H1 (cell line): ENCODE measurements at regions not wholly inside any gene's neighbourhood (a gene's known extent, or its start where the extent isn't known, plus 50 kb on each side); places are given as distances from the start of the nearest gene placed in this dataset.

ENCODE experiments used
- CTCF ChIA-PET: fragments of 300-600 bp; sonication (Branson Sonifier 250); formaldehyde crosslinking; loops from one replicate; lab custom pipeline; 2021; ENCODE audit not compliant: partially characterized antibody; lab: Charles Lee
- POLR2A ChIA-PET: fragments of 300-600 bp; sonication (Branson Sonifier 250); formaldehyde crosslinking; loops from one replicate; lab custom pipeline; 2021; ENCODE audit warnings: inconsistent platforms; ENCODE audit not compliant: partially characterized antibody; lab: Charles Lee
- DNase-seq, 2 experiments: peaks; one replicate each; pipeline versions ENCODE4 v3.0.0 to v3.0.0-alpha.2; 2010 to 2022; ENCODE audit warnings: low spot score in 2 of 2, low read depth in 1 of 2, mixed read lengths in 1 of 2
- FAIRE-seq: peaks from 2 replicates; lab custom pipeline; 2011; peaks lifted over from hg19 to GRCh38; lab: Jason Lieb, UNC
- H2AFZ ChIP-seq: 2 replicates; pipeline ENCODE4 v1.8.1; 2012; ENCODE audit warnings: low read length, inconsistent platforms
- H2AK5ac ChIP-seq: 2 replicates; pipeline ENCODE4 v1.6.1; 2013; ENCODE audit warnings: low read depth, low read length
- H2BK120ac ChIP-seq: replicated peaks from 2 replicates; pipeline ENCODE3; 2013; ENCODE audit warnings: low read depth, low read length, inconsistent platforms
- H2BK12ac ChIP-seq: 2 replicates; pipeline ENCODE4 v1.6.1; 2013; ENCODE audit warnings: low read depth, low read length
- H2BK15ac ChIP-seq: 2 replicates; pipeline ENCODE4 v1.6.1; 2013; ENCODE audit warnings: low read length
- H2BK20ac ChIP-seq: 2 replicates; pipeline ENCODE4 v1.6.1; 2013; ENCODE audit warnings: low read length
- H2BK5ac ChIP-seq: 2 replicates; pipeline ENCODE4 v1.6.1; 2013; ENCODE audit warnings: low read depth, low read length
- H3K14ac ChIP-seq: 2 replicates; pipeline ENCODE4 v1.6.1; 2013; ENCODE audit warnings: inconsistent platforms; ENCODE audit not compliant: insufficient read length
- H3K18ac ChIP-seq: 2 replicates; pipeline ENCODE4 v1.6.1; 2013; ENCODE audit warnings: low read length; ENCODE audit errors: extremely low read depth
- H3K23ac ChIP-seq: 2 replicates; pipeline ENCODE4 v1.6.1; 2013; ENCODE audit warnings: inconsistent platforms; ENCODE audit not compliant: insufficient read length
- H3K23me2 ChIP-seq: 2 replicates; pipeline ENCODE4 v1.6.1; 2013; ENCODE audit warnings: low read depth, low read length
- H3K27ac ChIP-seq: 2 replicates; pipeline ENCODE4 v1.6.1; 2011; ENCODE audit warnings: low read depth, low read length, inconsistent platforms
- H3K27me3 ChIP-seq, 4 experiments: replicated peaks in 1 of 4; 1 replicate in 1 of 4; 2 replicates in 3 of 4; pipeline versions ENCODE4 v1.6.1 to v1.8.1; 2011 to 2013; ENCODE audit warnings: low read length in 3 of 4, mild to moderate bottlenecking in 3 of 4, inconsistent platforms in 2 of 4, mixed read lengths in 2 of 4, moderate library complexity in 1 of 4; ENCODE audit not compliant: control insufficient read depth in 3 of 4, insufficient read depth in 3 of 4; ENCODE audit errors: extremely low read depth in 1 of 4
- H3K36me3 ChIP-seq, 4 experiments: 2 replicates each; pipeline versions ENCODE4 v1.6.1 to v1.8.1; 2011 to 2013; ENCODE audit warnings: mild to moderate bottlenecking in 4 of 4, low read length in 3 of 4, moderate library complexity in 2 of 4, control low read depth in 1 of 4, inconsistent platforms in 1 of 4; ENCODE audit not compliant: insufficient read depth in 4 of 4, control insufficient read depth in 2 of 4
- H3K4ac ChIP-seq: replicated peaks from 2 replicates; pipeline ENCODE3; 2013; ENCODE audit warnings: low read length, low read depth, mixed read lengths, inconsistent platforms; ENCODE audit not compliant: insufficient read length
- H3K4me1 ChIP-seq, 4 experiments: replicated peaks in 1 of 4; 1 replicate in 1 of 4; 2 replicates in 3 of 4; pipeline versions ENCODE4 v1.6.1 to v1.8.1; 2011 to 2013; ENCODE audit warnings: low read length in 3 of 4, inconsistent platforms in 2 of 4, mixed read lengths in 1 of 4; ENCODE audit not compliant: insufficient read depth in 4 of 4, control insufficient read depth in 3 of 4
- H3K4me2 ChIP-seq, 2 experiments: 2 replicates each; pipeline versions ENCODE4 v1.6.1 to v1.8.1; 2011 to 2013; ENCODE audit warnings: low read depth in 2 of 2, low read length in 2 of 2, control low read depth in 1 of 2, inconsistent platforms in 1 of 2, mild to moderate bottlenecking in 1 of 2; ENCODE audit not compliant: insufficient read depth in 1 of 2
- H3K4me3 ChIP-seq, 4 experiments: fragments of 200-600, 300-600 bp in 1 of 4; sonication (generic), shearing (Covaris generic), sonication (Bioruptor Twin) in 1 of 4; 2 replicates each; pipeline versions ENCODE4 v1.5.1 to v1.8.1; 2011 to 2016; ENCODE audit warnings: low read length in 4 of 4, low read depth in 3 of 4, control low read depth in 2 of 4, inconsistent platforms in 2 of 4, mild to moderate bottlenecking in 2 of 4, mixed read lengths in 1 of 4, moderate library complexity in 1 of 4; ENCODE audit not compliant: insufficient read depth in 2 of 4; ENCODE audit errors: extremely low read depth in 1 of 4
- H3K56ac ChIP-seq: replicated peaks from 2 replicates; pipeline ENCODE3; 2013; ENCODE audit warnings: low read depth, mild to moderate bottlenecking, mixed read lengths, low read length, inconsistent platforms; ENCODE audit not compliant: insufficient read length
- H3K79me1 ChIP-seq: 2 replicates; pipeline ENCODE4 v1.6.1; 2013; ENCODE audit warnings: low read depth, low read length, control low read depth
- H3K79me2 ChIP-seq, 2 experiments: 2 replicates each; pipeline versions ENCODE4 v1.6.1 to v1.8.1; 2012 to 2013; ENCODE audit warnings: low read length in 2 of 2, mild to moderate bottlenecking in 2 of 2, inconsistent platforms in 1 of 2; ENCODE audit not compliant: insufficient read depth in 2 of 2, control insufficient read depth in 1 of 2
- H3K9ac ChIP-seq, 4 experiments: replicated peaks in 1 of 4; 1 replicate in 1 of 4; 2 replicates in 3 of 4; pipeline versions ENCODE4 v1.6.1 to v1.8.1; 2011 to 2013; ENCODE audit warnings: low read depth in 3 of 4, low read length in 3 of 4, control low read depth in 2 of 4, mild to moderate bottlenecking in 2 of 4, moderate library complexity in 2 of 4, inconsistent platforms in 1 of 4; ENCODE audit errors: extremely low read depth in 1 of 4
- H3K9me3 ChIP-seq, 2 experiments: 2 replicates each; pipeline versions ENCODE4 v1.6.1 to v1.8.1; 2012 to 2013; ENCODE audit warnings: mild to moderate bottlenecking in 2 of 2, moderate library complexity in 2 of 2, control low read depth in 1 of 2, inconsistent platforms in 1 of 2, low read depth in 1 of 2, low read length in 1 of 2, mixed read lengths in 1 of 2; ENCODE audit not compliant: insufficient read depth in 2 of 2
- H4K20me1 ChIP-seq, 2 experiments: replicated peaks in 1 of 2; 2 replicates each; pipeline versions ENCODE3 to v1.8.1; 2011 to 2013; ENCODE audit warnings: inconsistent platforms in 2 of 2, low read length in 2 of 2, mild to moderate bottlenecking in 1 of 2; ENCODE audit not compliant: insufficient read depth in 2 of 2, control insufficient read depth in 1 of 2
- H4K5ac ChIP-seq: 2 replicates; pipeline ENCODE4 v1.6.1; 2013; ENCODE audit warnings: low read length, low read depth, mixed read lengths, inconsistent platforms; ENCODE audit not compliant: insufficient read length
- H4K8ac ChIP-seq: 2 replicates; pipeline ENCODE4 v1.8.0; 2013; ENCODE audit warnings: mild to moderate bottlenecking, moderate library complexity, low read length, inconsistent platforms; ENCODE audit not compliant: insufficient read depth; ENCODE audit errors: extremely low read depth
- H4K91ac ChIP-seq: replicated peaks from 2 replicates; pipeline ENCODE3; 2013; ENCODE audit warnings: low read length, mixed read lengths, inconsistent platforms; ENCODE audit not compliant: insufficient read length
- BRCA1 ChIP-seq: IDR thresholded peaks from 2 replicates; pipeline ENCODE4 v1.6.1; 2012; ENCODE audit warnings: low read depth, low read length, improper control_type of control experiment
- CTCF ChIP-seq, 3 experiments: IDR thresholded peaks; 1 replicate in 2 of 3; 2 replicates in 1 of 3; pipeline versions ENCODE4 v1.5.1 to v1.6.1; 2011; ENCODE audit warnings: low read length in 3 of 3, mild to moderate bottlenecking in 3 of 3, inconsistent platforms in 2 of 3, low read depth in 1 of 3, moderate library complexity in 1 of 3; ENCODE audit not compliant: insufficient read depth in 1 of 3; ENCODE audit errors: control extremely low read depth in 1 of 3
- GABPA ChIP-seq: IDR thresholded peaks from 2 replicates; pipeline ENCODE4 v1.6.1; 2011; ENCODE audit warnings: mild to moderate bottlenecking, low read length, moderate library complexity, borderline replicate concordance; ENCODE audit not compliant: insufficient read depth
- GTF2F1 ChIP-seq: IDR thresholded peaks from 2 replicates; pipeline ENCODE4 v1.6.1; 2012; ENCODE audit warnings: low read depth, low read length, improper control_type of control experiment, borderline replicate concordance
- JUN ChIP-seq: IDR thresholded peaks from 2 replicates; pipeline ENCODE4 v1.6.1; 2011; ENCODE audit warnings: low read depth, mild to moderate bottlenecking, improper control_type of control experiment, low read length
- PHF8 ChIP-seq: fragments of 200-600 bp; sonication (generic); conservative IDR thresholded peaks from 2 replicates; pipeline ENCODE4 v1.7.1; 2012; ENCODE audit warnings: low read depth, mild to moderate bottlenecking, inconsistent platforms, low read length, moderate library complexity
- POLR2AphosphoS5 ChIP-seq: IDR thresholded peaks from 2 replicates; pipeline ENCODE4 v1.6.1; 2011; ENCODE audit warnings: low read depth, low read length
- RXRA ChIP-seq: IDR thresholded peaks from 2 replicates; pipeline ENCODE4 v1.6.1; 2011; ENCODE audit warnings: low read depth, mild to moderate bottlenecking, low read length, moderate library complexity; ENCODE audit not compliant: insufficient read depth
- SAP30 ChIP-seq: fragments of 300-600 bp; sonication (generic); IDR thresholded peaks from 2 replicates; pipeline ENCODE4 v1.7.1; 2012; ENCODE audit warnings: low read length, moderate library complexity, mild to moderate bottlenecking, inconsistent platforms; ENCODE audit not compliant: insufficient read depth, insufficient replicate concordance
- SIN3A ChIP-seq, 2 experiments: IDR thresholded peaks in 1 of 2; conservative IDR thresholded peaks in 1 of 2; 2 replicates each; pipeline ENCODE4 v1.6.1; 2011 to 2012; ENCODE audit warnings: low read length in 2 of 2, improper control_type of control experiment in 1 of 2, low read depth in 1 of 2, mild to moderate bottlenecking in 1 of 2
- TAF7 ChIP-seq: optimal IDR thresholded peaks from 2 replicates; pipeline ENCODE3; 2011; ENCODE audit warnings: low read depth, mild to moderate bottlenecking, inconsistent platforms, low read length, moderate library complexity, borderline replicate concordance
- TCF12 ChIP-seq: IDR thresholded peaks from 2 replicates; pipeline ENCODE4 v1.6.1; 2011; ENCODE audit warnings: low read depth, mild to moderate bottlenecking, low read length
- WGBS, 2 experiments: shearing (Covaris generic) in 1 of 2; methylation state at CpG; one replicate each; pipeline versions ENCODE4 v1.1.6 to v1.1.7; 2013 to 2015; ENCODE audit warnings: low lambda C conversion rate in 2 of 2, mixed read lengths in 2 of 2, inconsistent platforms in 1 of 2, low coverage in 1 of 2, missing lambda C conversion rate in 1 of 2; ENCODE audit not compliant: insufficient replicate concordance in 2 of 2, insufficient coverage in 1 of 2, insufficient read length in 1 of 2; ENCODE audit errors: extremely low coverage in 1 of 2, missing lambda C conversion rate in 1 of 2; 5-methylcytosine and 5-hydroxymethylcytosine counted together

GRCh38 chr18:34002130-34002529 lies 222.6 kb downstream of the NOL4 start:
- FAIRE-seq (no peak), DNase-seq (no peak)
- H3K4me2 ChIP-seq = no peak overlapping the region
- H2BK15ac ChIP-seq = no peak overlapping the region
- H2BK20ac ChIP-seq = no peak overlapping the region
- H4K8ac ChIP-seq = no peak overlapping the region
- H3K56ac ChIP-seq = no peak overlapping the region
- H2AK5ac ChIP-seq = no peak overlapping the region
- no peak overlapping the region for H2AFZ ChIP-seq
- WGBS, 2 experiments = 94% methylated on average over 1 of the region's 1 CpG; no CpG with 5 or more reads in 1 of the 2 experiments
- ChIA-PET POLR2A (no interaction called here), CTCF (interaction anchor here (0.6 to 1.0 kb wide), 2 partner anchors 24 to 66 kb away, joined by 3 read pairs; no protein-coding TSS in a partner anchor)
- no peaks in the 10 kb centered on the region for H3K23me2 ChIP-seq
- no peaks in the 10 kb centered on the region for H3K79me2 ChIP-seq
- no peak overlapping the region for H4K5ac ChIP-seq
- no peak overlapping the region for H2BK5ac ChIP-seq
- H3K4me1 ChIP-seq = peaks cover 0 to 5% (median 0%) of the 10 kb centered on the region in 4 experiments; a peak in 2 of 7 replicates
- no peak overlapping the region for H2BK12ac ChIP-seq
- no peaks in the 10 kb centered on the region for H3K79me1 ChIP-seq
- no peak overlapping the region for H4K91ac ChIP-seq
- no peak overlapping the region for H2BK120ac ChIP-seq
- no peak overlapping the region for H3K23ac ChIP-seq
- H3K4me3 ChIP-seq = no peak overlapping the region
- H4K20me1 ChIP-seq = no peaks in the 10 kb centered on the region
- no peaks in the 10 kb centered on the region; a peak in 1 of 8 replicates for H3K36me3 ChIP-seq
- H3K18ac ChIP-seq = no peak overlapping the region
- H3K27me3 ChIP-seq = no peaks in the 10 kb centered on the region
- H3K9ac ChIP-seq = no peak overlapping the region
- H3K27ac ChIP-seq = no peak overlapping the region
- H3K14ac ChIP-seq = no peak overlapping the region
- H3K9me3 ChIP-seq = peaks cover 2 to 5% of the 10 kb centered on the region in 2 experiments; a peak in 1 of 4 replicates
- H3K4ac ChIP-seq = no peak overlapping the region
- TF ChIP-seq TCF12 = no peak
- TF ChIP-seq SAP30 = no peak
- no peak for TF ChIP-seq TAF7
- TF ChIP-seq GTF2F1 = no peak
- TF ChIP-seq CTCF (IDR thresholded peaks at IDR 0.05; ENCODE audit: control extremely low read depth in 1 of 3, insufficient read depth in 1 of 3, low read depth in 1 of 3, low read length in 3 of 3) = no peak
- no peak for TF ChIP-seq RXRA
- no peak for TF ChIP-seq PHF8
- no peak for TF ChIP-seq JUN
- TF ChIP-seq GABPA = no peak
- TF ChIP-seq SIN3A (conservative IDR thresholded peaks at IDR 0.05 in 1 of 2, IDR thresholded peaks at IDR 0.05 in 1 of 2; ENCODE audit: low read depth in 1 of 2, low read length in 2 of 2) = no peak
- no peak for TF ChIP-seq POLR2AphosphoS5
- TF ChIP-seq BRCA1 = no peak
